ENCODE measurements at regions not wholly inside any gene's neighbourhood (a gene's known extent, or its start where the extent isn't known, plus 50 kb on each side); places are given as distances from the start of the nearest gene placed in this dataset.

DNA sequence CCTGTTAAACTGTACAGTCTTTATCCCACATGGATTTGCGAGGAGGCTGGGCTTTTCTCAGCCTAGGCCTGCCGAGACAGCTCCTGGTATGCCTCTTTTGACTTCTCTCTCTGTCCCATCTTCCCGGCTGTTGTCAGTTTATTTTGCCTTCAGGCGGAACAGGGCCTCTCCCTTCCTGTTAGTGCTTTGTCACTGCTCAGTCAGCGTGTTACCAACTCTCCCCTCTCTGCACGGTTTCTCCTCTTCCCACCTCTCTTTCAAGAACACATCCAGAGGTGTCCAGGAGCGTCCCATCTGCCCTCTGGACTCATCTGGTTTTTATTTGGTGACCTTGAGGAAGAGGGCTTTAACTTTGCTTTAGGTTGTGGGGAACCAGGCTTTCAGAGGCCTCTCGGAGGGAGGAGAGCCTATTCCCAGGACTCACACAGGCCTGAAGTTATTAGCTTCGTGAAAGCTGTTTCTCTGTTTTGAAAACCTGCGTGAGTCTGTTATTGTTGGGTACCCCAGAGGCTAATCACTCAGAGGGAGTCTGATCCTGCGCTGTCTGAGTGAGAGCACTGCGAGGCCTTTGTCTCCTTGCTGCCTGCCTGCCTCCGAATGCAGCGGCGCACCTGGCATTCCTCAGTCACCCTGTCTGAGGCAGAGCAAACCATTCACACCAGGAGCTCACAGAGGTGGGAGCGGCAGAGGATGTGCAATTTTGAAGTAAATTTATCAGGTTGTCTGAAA, 234.4 kb upstream of the MPDZ start:
- no peak overlapping the region for H2AFZ ChIP-seq (ENCODE audit: control insufficient read depth, low read depth, low read length)
- WGBS (ENCODE audit: insufficient coverage, insufficient replicate concordance, low lambda C conversion rate, missing lambda C conversion rate), result 16% methylated on average over 15 of the region's 16 CpGs
- no peak overlapping the region for H3K27ac ChIP-seq (ENCODE audit: control insufficient read depth, insufficient read depth)
- DNase-seq (ENCODE audit: low read depth, low spot score) (no peak), FAIRE-seq (no peak), ATAC-seq (no peak)
- H3K9ac ChIP-seq (ENCODE audit: control insufficient read depth, insufficient read depth, low read length), result no peak overlapping the region
- TF ChIP-seq EZH2 (IDR thresholded peaks at IDR 0.05; ENCODE audit: borderline replicate concordance, control insufficient read depth, low read depth, low read length) (no peak), CBFB (IDR thresholded peaks at IDR 0.05; ENCODE audit: low read depth) (no peak)
- TF ChIP-seq, protein P1, sequence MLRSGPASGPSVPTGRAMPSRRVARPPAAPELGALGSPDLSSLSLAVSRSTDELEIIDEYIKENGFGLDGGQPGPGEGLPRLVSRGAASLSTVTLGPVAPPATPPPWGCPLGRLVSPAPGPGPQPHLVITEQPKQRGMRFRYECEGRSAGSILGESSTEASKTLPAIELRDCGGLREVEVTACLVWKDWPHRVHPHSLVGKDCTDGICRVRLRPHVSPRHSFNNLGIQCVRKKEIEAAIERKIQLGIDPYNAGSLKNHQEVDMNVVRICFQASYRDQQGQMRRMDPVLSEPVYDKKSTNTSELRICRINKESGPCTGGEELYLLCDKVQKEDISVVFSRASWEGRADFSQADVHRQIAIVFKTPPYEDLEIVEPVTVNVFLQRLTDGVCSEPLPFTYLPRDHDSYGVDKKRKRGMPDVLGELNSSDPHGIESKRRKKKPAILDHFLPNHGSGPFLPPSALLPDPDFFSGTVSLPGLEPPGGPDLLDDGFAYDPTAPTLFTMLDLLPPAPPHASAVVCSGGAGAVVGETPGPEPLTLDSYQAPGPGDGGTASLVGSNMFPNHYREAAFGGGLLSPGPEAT (IDR thresholded peaks at IDR 0.05; ENCODE audit: low read depth), result no peak
- ChIA-PET POLR2A (no interaction called here), CTCF (no interaction called here), SMC1A (ENCODE audit: uncharacterized antibody, unreplicated experiment) (interaction anchor here (0.6 to 1.0 kb wide), 2 partner anchors 13 to 42 kb away, joined by 3 read pairs; no protein-coding TSS in a partner anchor), RAD21 (ENCODE audit: unreplicated experiment) (no interaction called here)
- H3K4me3 ChIP-seq, result no peak overlapping the region
- H3K4me1 ChIP-seq (ENCODE audit: control insufficient read depth, insufficient read depth, low read length), result no peaks in the 10 kb centered on the region
- no peaks in the 10 kb centered on the region for H3K9me3 ChIP-seq (replicated peaks; ENCODE audit: control insufficient read depth, insufficient read depth, low read length)
- no TSS peak for BruUV-seq (replicated peaks)
- no peaks in the 10 kb centered on the region for H4K20me1 ChIP-seq (ENCODE audit: control insufficient read depth, insufficient read depth)
- H3K27me3 ChIP-seq (replicated peaks in 1 of 2; ENCODE audit: control insufficient read depth in 2 of 2, insufficient read depth in 2 of 2, low read length in 1 of 2), result no peaks in the 10 kb centered on the region
- no peaks in the 10 kb centered on the region for H3K36me3 ChIP-seq (ENCODE audit: control insufficient read depth in 2 of 2, insufficient read depth in 2 of 2, low read length in 1 of 2)
- H3K4me2 ChIP-seq (ENCODE audit: control insufficient read depth, insufficient read depth), result no peak overlapping the region
- intact Hi-C loops (cut with micrococcal nuclease; ENCODE audit: unreplicated experiment) (no loop called here), in situ Hi-C loops (cut with MboI) (no loop called here)
- no peaks in the 10 kb centered on the region for H3K79me2 ChIP-seq (ENCODE audit: control insufficient read depth, insufficient read depth, low read length)

DNA sequence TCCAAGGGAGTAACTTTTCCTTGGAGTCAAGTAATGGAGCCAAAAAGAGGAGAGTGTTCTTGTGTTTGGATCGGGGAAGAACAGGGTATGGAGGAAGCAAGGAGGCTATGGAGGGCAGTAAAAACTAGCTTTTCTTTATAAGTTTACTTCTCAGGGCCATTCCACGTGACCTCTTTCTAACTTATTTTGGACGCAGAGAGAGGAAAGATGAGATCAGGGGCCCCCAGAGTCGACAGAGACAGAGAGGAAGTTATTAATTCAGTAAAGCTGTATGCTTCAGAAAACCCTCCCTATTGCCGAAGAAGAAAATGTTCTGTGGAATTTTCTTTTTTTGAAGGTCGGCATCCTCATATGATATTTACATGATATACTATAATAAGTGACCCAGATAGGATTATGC, 233.8 kb upstream of the MPDZ start:
- H3K9ac ChIP-seq (ENCODE audit: control insufficient read depth, insufficient read depth, low read length), result no peak overlapping the region
- no peaks in the 10 kb centered on the region for H3K4me1 ChIP-seq (ENCODE audit: control insufficient read depth, insufficient read depth, low read length)
- intact Hi-C loops (cut with micrococcal nuclease; ENCODE audit: unreplicated experiment), result no loop called here
- POLR2A ChIA-PET, result no interaction called here
- H3K4me3 ChIP-seq, result no peak overlapping the region
- FAIRE-seq, result no peak
- in situ Hi-C loops (cut with MboI), result no loop called here
- 25% methylated on average over 6 of the region's 6 CpGs for WGBS (ENCODE audit: insufficient coverage, insufficient replicate concordance, low lambda C conversion rate, missing lambda C conversion rate)
- H2AFZ ChIP-seq (ENCODE audit: control insufficient read depth, low read depth, low read length), result no peak overlapping the region
- RAD21 ChIA-PET (ENCODE audit: unreplicated experiment), result no interaction called here
- no peaks in the 10 kb centered on the region for H4K20me1 ChIP-seq (ENCODE audit: control insufficient read depth, insufficient read depth)
- no peaks in the 10 kb centered on the region for H3K27me3 ChIP-seq (replicated peaks in 1 of 2; ENCODE audit: control insufficient read depth in 2 of 2, insufficient read depth in 2 of 2, low read length in 1 of 2)
- SMC1A ChIA-PET (ENCODE audit: uncharacterized antibody, unreplicated experiment), result interaction anchor here (0.6 kb wide), 1 partner anchor 43 kb away, joined by 3 read pairs; no protein-coding TSS in a partner anchor
- ATAC-seq, result no peak
- no peaks in the 10 kb centered on the region for H3K9me3 ChIP-seq (replicated peaks; ENCODE audit: control insufficient read depth, insufficient read depth, low read length)
- no peak overlapping the region for H3K4me2 ChIP-seq (ENCODE audit: control insufficient read depth, insufficient read depth)
- H3K79me2 ChIP-seq (ENCODE audit: control insufficient read depth, insufficient read depth, low read length), result no peaks in the 10 kb centered on the region
- CTCF ChIA-PET, result no interaction called here
- H3K27ac ChIP-seq (ENCODE audit: control insufficient read depth, insufficient read depth), result no peak overlapping the region
- H3K36me3 ChIP-seq (ENCODE audit: control insufficient read depth in 2 of 2, insufficient read depth in 2 of 2, low read length in 1 of 2), result no peaks in the 10 kb centered on the region
- no TSS peak for BruUV-seq (replicated peaks)
- DNase-seq (ENCODE audit: low read depth, low spot score), result no peak
- TF ChIP-seq, protein P2, sequence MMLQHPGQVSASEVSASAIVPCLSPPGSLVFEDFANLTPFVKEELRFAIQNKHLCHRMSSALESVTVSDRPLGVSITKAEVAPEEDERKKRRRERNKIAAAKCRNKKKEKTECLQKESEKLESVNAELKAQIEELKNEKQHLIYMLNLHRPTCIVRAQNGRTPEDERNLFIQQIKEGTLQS (IDR thresholded peaks at IDR 0.05; ENCODE audit: borderline replicate concordance, extremely low read depth, low read depth, low read length), result no peak
- TF ChIP-seq BCL11A (IDR thresholded peaks at IDR 0.05; ENCODE audit: low read depth, low read length), result no peak
- TF ChIP-seq BRCA1 (IDR thresholded peaks at IDR 0.05; ENCODE audit: low read depth, low read length), result no peak
- TF ChIP-seq IRF4 (IDR thresholded peaks at IDR 0.05; ENCODE audit: low read depth, low read length), result no peak
- no peak for TF ChIP-seq JUND (IDR thresholded peaks at IDR 0.05; ENCODE audit: low read depth, low read length)
- TF ChIP-seq, protein P3, sequence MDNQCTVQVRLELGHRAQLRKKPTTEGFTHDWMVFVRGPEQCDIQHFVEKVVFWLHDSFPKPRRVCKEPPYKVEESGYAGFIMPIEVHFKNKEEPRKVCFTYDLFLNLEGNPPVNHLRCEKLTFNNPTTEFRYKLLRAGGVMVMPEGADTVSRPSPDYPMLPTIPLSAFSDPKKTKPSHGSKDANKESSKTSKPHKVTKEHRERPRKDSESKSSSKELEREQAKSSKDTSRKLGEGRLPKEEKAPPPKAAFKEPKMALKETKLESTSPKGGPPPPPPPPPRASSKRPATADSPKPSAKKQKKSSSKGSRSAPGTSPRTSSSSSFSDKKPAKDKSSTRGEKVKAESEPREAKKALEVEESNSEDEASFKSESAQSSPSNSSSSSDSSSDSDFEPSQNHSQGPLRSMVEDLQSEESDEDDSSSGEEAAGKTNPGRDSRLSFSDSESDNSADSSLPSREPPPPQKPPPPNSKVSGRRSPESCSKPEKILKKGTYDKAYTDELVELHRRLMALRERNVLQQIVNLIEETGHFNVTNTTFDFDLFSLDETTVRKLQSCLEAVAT (IDR thresholded peaks at IDR 0.05), result no peak
- TF ChIP-seq, protein P4, sequence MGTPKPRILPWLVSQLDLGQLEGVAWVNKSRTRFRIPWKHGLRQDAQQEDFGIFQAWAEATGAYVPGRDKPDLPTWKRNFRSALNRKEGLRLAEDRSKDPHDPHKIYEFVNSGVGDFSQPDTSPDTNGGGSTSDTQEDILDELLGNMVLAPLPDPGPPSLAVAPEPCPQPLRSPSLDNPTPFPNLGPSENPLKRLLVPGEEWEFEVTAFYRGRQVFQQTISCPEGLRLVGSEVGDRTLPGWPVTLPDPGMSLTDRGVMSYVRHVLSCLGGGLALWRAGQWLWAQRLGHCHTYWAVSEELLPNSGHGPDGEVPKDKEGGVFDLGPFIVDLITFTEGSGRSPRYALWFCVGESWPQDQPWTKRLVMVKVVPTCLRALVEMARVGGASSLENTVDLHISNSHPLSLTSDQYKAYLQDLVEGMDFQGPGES (IDR thresholded peaks at IDR 0.05), result no peak
- TF ChIP-seq IKZF2 (IDR thresholded peaks at IDR 0.05), result no peak
- TF ChIP-seq NR2C1 (IDR thresholded peaks at IDR 0.05), result no peak
- TF ChIP-seq SP1 (IDR thresholded peaks at IDR 0.05; ENCODE audit: low read depth, low read length), result no peak
- TF ChIP-seq TBL1XR1 (IDR thresholded peaks at IDR 0.05; ENCODE audit: low read depth, low read length), result no peak
